Upper lobe of left lung (tissue), 6 donors: ENCODE measurements at regions not wholly inside any gene's neighbourhood (a gene's known extent, or its start where the extent isn't known, plus 50 kb on each side); places are given as distances from the start of the nearest gene placed in this dataset.

ENCODE experiments used
- ATAC-seq, 2 donors: fragments of 200-7000 bp; cut with Tn5 transposase; one replicate each; pipeline ENCODE4 v1.9.1; 2022; ENCODE audit warnings: mild to moderate bottlenecking in 2 of 2, moderate library complexity in 2 of 2; ENCODE audit not compliant: low FRiP score in 2 of 2
- DNase-seq, 2 donors: peaks; one replicate each; pipeline ENCODE4 v3.0.0-alpha.2; 2019 to 2020
- H3K27ac ChIP-seq, 4 donors: fragments of 200-600 bp; sonication (generic); one replicate each; pipeline ENCODE4 v1.5.1; 2016 to 2019
- H3K27me3 ChIP-seq, 4 donors: fragments of 200-600 bp; sonication (generic); one replicate each; pipeline ENCODE4 v1.5.1; 2017 to 2019
- H3K36me3 ChIP-seq, 4 donors: fragments of 200-600 bp; sonication (generic); one replicate each; pipeline ENCODE4 v1.5.1; 2016 to 2019
- H3K4me1 ChIP-seq, 4 donors: fragments of 200-600 bp; sonication (generic); one replicate each; pipeline ENCODE4 v1.5.1; 2018 to 2019
- H3K4me3 ChIP-seq, 4 donors: fragments of 200-600 bp; sonication (generic); one replicate each; pipeline ENCODE4 v1.5.1; 2017 to 2019; ENCODE audit warnings: mild to moderate bottlenecking in 2 of 4, moderate library complexity in 1 of 4
- H3K9me3 ChIP-seq, 4 donors: fragments of 200-600 bp; sonication (generic); one replicate each; pipeline ENCODE4 v1.5.1; 2018 to 2019
- EP300 ChIP-seq, 4 donors: sonication (generic); formaldehyde crosslinking; IDR thresholded peaks; one replicate each; pipeline ENCODE4 v1.5.1; 2017; ENCODE audit warnings: antibody characterized with exemption in 4 of 4, control low read depth in 2 of 4
- POLR2A ChIP-seq, 4 donors: fragments of 450-650 bp; IDR thresholded peaks; one replicate each; pipeline ENCODE4 v1.5.1; 2016 to 2017; ENCODE audit warnings: antibody characterized with exemption in 4 of 4, mild to moderate bottlenecking in 2 of 4
- POLR2AphosphoS5 ChIP-seq, 2 donors: sonication (generic); formaldehyde crosslinking; IDR thresholded peaks; one replicate each; pipeline ENCODE4 v1.5.1; 2017; ENCODE audit warnings: antibody characterized with exemption in 2 of 2
- WGBS, 2 donors: methylation state at CpG; one replicate each; pipeline ENCODE4 v1.1.5; 2017 to 2018; 5-methylcytosine and 5-hydroxymethylcytosine counted together
- TF ChIP-seq, protein P1 (sequence below), 6 experiments: fragments of 450-650 bp in 4 of 6; fragments of 200-600 bp in 2 of 6; sonication (generic) in 2 of 6; IDR thresholded peaks; one replicate each; pipeline ENCODE4 v1.5.1; 2016 to 2019; ENCODE audit warnings: antibody characterized with exemption in 6 of 6
- donor health status: DM: no; HTN: no; CAD: no; lungs with moderate emphysema.
- donor health status: DM: no; HTN: yes; CAD: no; lungs with severe emphysema.

- H3K4me3 ChIP-seq: no peak overlapping the region
- no peak overlapping the region for H3K27ac ChIP-seq
- no peaks in the 10 kb centered on the region for H3K4me1 ChIP-seq
- H3K27me3 ChIP-seq: no peaks in the 10 kb centered on the region
- no peaks in the 10 kb centered on the region for H3K36me3 ChIP-seq
- DNase-seq (no peak), ATAC-seq (no peak)
- WGBS, 2 donors: 88 to 90% methylated on average over 1 of the region's 1 CpG
- TF ChIP-seq POLR2A (IDR thresholded peaks at IDR 0.05) (no peak), POLR2AphosphoS5 (IDR thresholded peaks at IDR 0.05) (no peak), EP300 (IDR thresholded peaks at IDR 0.05) (no peak)
- TF ChIP-seq, protein P1, sequence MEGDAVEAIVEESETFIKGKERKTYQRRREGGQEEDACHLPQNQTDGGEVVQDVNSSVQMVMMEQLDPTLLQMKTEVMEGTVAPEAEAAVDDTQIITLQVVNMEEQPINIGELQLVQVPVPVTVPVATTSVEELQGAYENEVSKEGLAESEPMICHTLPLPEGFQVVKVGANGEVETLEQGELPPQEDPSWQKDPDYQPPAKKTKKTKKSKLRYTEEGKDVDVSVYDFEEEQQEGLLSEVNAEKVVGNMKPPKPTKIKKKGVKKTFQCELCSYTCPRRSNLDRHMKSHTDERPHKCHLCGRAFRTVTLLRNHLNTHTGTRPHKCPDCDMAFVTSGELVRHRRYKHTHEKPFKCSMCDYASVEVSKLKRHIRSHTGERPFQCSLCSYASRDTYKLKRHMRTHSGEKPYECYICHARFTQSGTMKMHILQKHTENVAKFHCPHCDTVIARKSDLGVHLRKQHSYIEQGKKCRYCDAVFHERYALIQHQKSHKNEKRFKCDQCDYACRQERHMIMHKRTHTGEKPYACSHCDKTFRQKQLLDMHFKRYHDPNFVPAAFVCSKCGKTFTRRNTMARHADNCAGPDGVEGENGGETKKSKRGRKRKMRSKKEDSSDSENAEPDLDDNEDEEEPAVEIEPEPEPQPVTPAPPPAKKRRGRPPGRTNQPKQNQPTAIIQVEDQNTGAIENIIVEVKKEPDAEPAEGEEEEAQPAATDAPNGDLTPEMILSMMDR (IDR thresholded peaks at IDR 0.05): no peak
- H3K9me3 ChIP-seq: no peaks in the 10 kb centered on the region
These were observed 133.2 kb downstream of the OPN5 start for GRCh38 chr6:47915017-47915416.

DNA sequence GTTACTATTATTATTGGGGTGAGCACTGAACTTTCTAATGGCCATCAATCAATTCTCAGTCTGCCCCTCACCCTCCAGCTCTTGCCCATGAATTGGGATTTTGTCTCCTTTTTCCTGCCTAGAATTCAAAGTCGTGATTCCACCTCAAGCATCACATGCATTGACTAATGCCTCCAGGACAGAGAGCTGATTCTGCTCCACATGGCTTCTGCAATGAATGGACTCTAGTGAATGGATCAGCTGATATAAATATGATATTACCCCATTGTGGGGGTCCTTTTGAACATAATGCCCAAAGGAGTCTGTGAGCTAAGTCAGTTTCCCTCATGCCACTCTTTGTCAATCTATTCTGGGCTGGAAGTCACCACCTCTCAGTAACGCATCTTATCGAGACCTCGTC, 126.4 kb downstream of the OPN5 start:
- H3K4me3 ChIP-seq: no peak overlapping the region
- H3K27me3 ChIP-seq: no peaks in the 10 kb centered on the region
- H3K27ac ChIP-seq: no peak overlapping the region
- ATAC-seq: no peak
- no peak for DNase-seq
- no peak for TF ChIP-seq POLR2A (IDR thresholded peaks at IDR 0.05)
- no peaks in the 10 kb centered on the region for H3K4me1 ChIP-seq
- H3K36me3 ChIP-seq: no peaks in the 10 kb centered on the region
- 83 to 94% methylated on average over 4 of the region's 4 CpGs for WGBS, 2 donors
- H3K9me3 ChIP-seq: no peaks in the 10 kb centered on the region

DNA sequence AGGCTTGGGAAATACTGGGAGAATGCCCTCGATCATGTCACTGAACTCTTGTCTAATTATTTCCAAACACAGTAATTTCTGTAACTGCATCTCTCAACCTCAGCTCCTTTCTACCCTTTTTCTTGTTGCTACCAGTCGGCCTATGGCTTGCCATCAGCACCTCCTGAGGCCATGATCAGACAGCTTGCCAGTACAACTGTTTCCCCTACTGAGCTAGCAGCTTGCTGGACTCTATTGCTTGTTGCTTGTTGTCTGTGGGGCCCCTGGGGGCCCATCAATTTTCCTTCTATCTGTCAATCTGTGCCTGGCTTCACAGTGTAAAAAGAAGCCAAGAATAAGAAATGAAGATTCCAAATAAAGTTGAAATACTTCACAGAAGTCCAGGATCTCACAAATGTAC, 123.9 kb downstream of the OPN5 start:
- H3K27ac ChIP-seq: no peak overlapping the region
- DNase-seq (no peak), ATAC-seq (no peak)
- H3K9me3 ChIP-seq: no peaks in the 10 kb centered on the region
- H3K27me3 ChIP-seq: no peaks in the 10 kb centered on the region
- H3K4me1 ChIP-seq: no peaks in the 10 kb centered on the region
- no peak for TF ChIP-seq POLR2AphosphoS5 (IDR thresholded peaks at IDR 0.05)
- TF ChIP-seq EP300 (IDR thresholded peaks at IDR 0.05): no peak
- TF ChIP-seq, protein P1 (IDR thresholded peaks at IDR 0.05): no peak
- no peak for TF ChIP-seq POLR2A (IDR thresholded peaks at IDR 0.05)
- H3K36me3 ChIP-seq: no peaks in the 10 kb centered on the region
- no peak overlapping the region for H3K4me3 ChIP-seq
- WGBS, 2 donors: 73 to 80% methylated on average over 2 of the region's 2 CpGs

DNA sequence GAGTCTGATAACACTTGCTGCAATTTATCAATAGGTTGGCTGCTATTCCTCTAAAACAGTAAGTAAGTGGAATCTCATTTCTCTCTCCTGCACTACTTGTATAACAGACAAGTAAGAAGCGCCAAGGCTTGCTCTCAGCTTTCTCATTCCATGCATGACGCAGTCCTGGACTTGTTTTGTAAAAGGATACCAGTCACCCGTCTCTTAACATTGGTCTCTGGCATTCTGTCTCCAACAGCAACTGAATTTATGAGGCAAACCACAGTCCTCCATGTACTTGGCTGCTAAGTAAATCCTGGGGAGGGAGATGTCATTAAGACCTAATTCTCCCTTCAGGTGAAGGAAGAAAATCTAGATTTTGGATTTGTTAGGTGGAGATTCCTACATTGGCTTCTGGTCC, 115.4 kb downstream of the OPN5 start:
- 86% methylated on average over 3 of the region's 3 CpGs for WGBS, 2 donors
- TF ChIP-seq, protein P1 (IDR thresholded peaks at IDR 0.05): no peak
- TF ChIP-seq POLR2A (IDR thresholded peaks at IDR 0.05) (no peak), POLR2AphosphoS5 (IDR thresholded peaks at IDR 0.05) (no peak), EP300 (IDR thresholded peaks at IDR 0.05) (no peak)
- DNase-seq: no peak
- H3K36me3 ChIP-seq: no peaks in the 10 kb centered on the region
- H3K4me3 ChIP-seq: no peak overlapping the region
- no peak overlapping the region for H3K27ac ChIP-seq
- H3K4me1 ChIP-seq: no peaks in the 10 kb centered on the region
- no peak for ATAC-seq
- no peaks in the 10 kb centered on the region for H3K27me3 ChIP-seq
- no peaks in the 10 kb centered on the region for H3K9me3 ChIP-seq

GRCh38 chr6:47890326-47890875, 108.6 kb downstream of the OPN5 start:
- 67 to 73% methylated on average over 7 of the region's 7 CpGs for WGBS, 2 donors
- Histone ChIP-seq H3K4me3 (no peak overlapping the region), H3K27me3 (no peaks in the 10 kb centered on the region), H3K9me3 (no peaks in the 10 kb centered on the region), H3K4me1 (no peaks in the 10 kb centered on the region), H3K27ac (no peak overlapping the region), H3K36me3 (no peaks in the 10 kb centered on the region)
- no peak for ATAC-seq
- TF ChIP-seq EP300 (IDR thresholded peaks at IDR 0.05): no peak
- TF ChIP-seq, protein P1 (IDR thresholded peaks at IDR 0.05): no peak
- no peak for TF ChIP-seq POLR2AphosphoS5 (IDR thresholded peaks at IDR 0.05)
- TF ChIP-seq POLR2A (IDR thresholded peaks at IDR 0.05): no peak
- DNase-seq: no peak
